ENCODE measurements at regions not wholly inside any gene's neighbourhood (a gene's known extent, or its start where the extent isn't known, plus 50 kb on each side); places are given as distances from the start of the nearest gene placed in this dataset.

DNA sequence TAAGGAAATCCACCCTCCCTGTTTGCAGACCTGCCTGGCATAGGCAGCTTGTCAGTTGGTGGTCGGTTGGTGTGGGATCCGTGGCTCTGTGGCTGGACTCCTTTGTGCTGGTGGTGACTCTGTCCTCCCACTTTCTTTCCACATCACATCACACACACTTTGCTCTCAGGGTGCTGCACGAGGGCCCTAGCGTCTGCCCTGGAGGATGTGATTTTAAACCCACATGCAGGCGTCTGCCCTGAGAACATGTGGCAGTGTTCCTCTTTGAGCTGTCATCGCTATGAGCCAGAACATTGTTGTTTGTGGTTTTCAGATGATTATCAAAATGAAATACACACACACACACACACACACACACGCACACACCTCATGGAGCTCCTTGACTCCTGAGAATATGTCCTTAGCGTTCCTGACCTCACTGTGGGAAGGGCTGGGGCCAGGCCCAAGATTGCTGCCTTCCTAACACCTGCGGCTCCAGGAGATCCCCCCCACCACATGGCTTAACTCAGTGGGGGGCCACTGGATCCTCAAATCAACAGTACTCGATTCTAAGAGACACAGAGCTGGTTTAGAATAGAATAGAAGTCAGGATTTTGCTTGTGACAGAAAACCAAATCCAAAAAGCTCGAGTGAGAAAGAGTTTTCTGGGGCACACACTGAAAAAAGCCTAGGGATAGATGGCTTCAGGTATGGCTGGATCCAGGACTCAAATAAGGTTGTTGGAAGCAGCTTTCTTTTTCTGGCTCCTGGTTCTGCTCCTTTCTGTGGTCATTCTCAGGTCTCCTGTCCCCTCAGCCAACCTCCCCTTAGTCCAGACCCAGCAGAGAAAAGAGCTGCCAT, 54.8 kb downstream of the RTP5 start:
- DNase-seq (ENCODE audit: low read depth): no peak

GRCh38 chr2:241924909-241925250, 55.4 kb downstream of the RTP5 start:
- no peak for DNase-seq (ENCODE audit: low read depth)

DNA sequence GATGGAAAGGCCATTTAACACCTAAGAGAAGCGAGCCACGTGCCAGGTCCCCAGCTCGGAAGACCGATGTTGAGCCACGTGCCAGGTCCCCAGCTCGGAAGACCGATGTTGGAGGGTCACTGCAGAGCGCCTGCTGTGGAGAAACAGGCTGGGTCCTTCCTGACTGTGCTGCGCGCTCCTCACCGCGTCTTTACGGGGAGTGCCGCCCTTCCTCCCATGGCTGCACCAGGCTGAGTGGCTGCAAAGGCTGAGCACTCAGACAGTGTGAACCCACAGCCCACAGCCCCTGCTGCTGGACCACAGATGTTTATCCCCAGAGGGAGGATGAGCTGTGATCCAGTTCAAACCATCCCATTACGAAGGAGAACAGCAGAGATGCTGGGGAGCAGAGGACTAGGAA, 55.7 kb downstream of the RTP5 start:
- no peak for DNase-seq (ENCODE audit: low read depth)

GRCh38 chr2:241925821-241926441, 56.4 kb downstream of the RTP5 start:
- no peak for DNase-seq (ENCODE audit: low read depth)

DNA sequence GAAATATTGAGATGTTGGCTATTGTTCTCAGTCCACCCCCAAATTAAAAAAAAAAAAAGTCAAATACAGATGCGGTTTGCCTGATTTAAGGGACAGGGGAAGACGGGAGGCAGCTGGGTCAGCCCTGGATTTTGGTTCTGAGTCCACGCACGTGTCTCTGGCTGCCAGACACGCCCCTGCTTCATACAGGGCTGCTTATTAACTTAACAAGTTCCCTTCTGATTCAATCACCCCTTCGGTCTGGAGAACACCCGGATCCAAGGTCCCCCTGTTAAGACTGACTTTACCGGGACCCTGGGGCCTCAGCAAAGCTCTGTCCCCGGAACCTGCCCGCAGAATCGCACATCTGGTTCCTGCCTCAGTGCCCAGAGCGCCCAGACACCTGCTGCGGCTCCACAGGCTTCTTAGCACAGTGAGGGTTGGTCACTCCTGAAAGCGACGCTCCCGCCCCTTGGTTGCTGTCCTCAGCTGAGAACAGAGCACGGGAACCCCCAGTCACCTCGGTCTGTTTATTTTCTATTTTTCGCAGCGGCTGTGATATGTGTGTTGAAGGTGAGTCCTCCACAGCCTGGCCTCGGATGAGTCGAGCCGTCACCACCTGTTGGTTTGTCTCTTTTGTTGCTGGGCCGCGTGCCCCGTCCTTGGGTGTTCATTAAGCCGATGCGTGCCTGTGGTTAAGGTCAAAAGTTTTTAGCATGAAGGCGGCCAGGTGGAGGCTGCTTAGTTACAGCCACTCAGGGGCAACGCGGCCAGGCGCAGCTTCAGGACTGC, 57.2 kb downstream of the RTP5 start:
- no peak for DNase-seq (ENCODE audit: low read depth)

DNA sequence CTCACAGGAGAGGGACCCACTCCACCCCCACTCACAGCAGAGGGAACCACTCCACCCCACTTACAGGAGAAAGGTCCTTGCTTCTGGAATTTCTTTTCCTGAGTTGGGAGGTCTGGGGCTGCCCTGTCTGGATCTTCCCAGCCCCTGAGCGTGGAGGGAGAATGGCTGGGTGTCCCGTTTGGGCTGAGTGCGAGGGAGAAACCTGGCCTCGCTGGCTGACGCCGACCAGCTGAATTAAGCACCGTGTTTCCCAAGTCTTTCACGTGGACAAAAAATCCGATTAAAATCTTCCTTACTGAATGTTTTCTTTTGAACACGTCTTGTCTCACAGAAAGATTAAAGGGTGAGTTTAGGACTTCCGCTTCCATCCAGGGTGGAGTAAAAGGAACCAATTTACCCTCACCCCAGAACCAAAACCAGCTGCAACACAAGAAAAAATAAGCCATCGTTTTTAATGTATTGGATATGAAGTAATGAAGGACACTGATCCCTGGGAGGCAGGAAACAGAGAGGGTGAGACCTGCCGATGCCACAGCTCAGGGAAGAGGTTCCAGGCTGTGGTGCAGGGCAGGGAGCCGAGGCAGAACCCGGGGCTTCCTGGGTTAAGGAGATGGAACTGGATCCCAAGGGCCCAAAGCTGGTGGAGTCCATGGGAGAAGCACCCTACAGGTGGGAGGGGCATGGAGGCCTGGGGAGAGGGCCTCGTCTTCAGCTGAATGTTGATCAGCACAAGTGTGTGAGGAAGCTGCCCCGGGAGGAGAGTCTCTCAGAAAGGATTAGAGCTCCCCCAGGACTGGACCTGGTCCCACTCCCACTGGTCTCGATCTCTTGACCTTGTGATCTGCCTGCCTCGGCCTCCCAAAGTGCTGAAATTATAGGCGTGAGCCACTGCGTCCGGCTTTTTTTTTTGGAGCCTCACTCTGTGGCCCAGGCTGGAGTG, 60.3 kb downstream of the RTP5 start:
- no peak for DNase-seq (ENCODE audit: low read depth)

DNA sequence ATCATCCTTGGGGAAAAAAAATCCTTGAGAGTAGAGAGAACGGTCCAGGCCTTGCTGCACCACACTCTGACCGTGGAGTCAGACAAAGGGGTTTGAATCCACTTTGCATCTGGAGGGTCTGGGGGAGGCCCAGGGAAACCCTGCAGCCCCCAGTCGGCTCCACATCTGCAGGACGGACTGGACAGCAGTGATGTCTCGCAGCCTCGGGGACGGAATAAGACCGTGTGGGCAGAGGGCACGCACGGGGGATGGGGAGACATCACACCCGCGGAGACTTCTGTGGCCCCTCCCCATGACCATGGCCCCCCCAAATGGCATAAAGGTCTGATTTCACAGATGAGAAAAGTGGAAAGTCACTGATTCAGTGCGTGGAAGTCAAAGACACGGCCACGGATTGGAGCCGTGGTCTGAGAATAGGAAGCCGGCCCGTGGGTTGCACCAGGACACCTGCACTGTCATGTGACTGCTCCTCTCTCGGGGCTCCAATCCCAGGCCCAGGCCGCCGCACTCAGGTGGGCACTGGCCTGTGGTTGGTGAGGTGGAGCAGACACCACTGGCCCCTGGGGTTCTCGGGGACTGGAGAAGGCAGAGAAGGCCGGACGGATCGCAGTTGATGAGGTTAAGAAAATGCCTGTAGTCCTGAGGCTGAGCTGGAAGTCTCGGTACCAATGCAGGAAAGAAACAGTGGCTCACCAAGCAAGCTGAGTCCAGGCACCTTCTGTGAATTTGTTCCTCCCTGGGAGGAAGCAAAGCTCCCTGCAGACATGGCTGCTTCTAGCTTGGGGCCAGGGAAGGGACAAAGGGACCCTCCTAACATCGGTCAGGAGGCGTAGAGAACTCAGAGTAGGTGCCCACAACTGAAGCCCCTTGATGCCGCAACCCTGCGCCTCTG, 61.8 kb downstream of the RTP5 start:
- DNase-seq (ENCODE audit: low read depth): no peak

GRCh38 chr2:241931976-241932898, 62.7 kb downstream of the RTP5 start:
- DNase-seq (ENCODE audit: low read depth): no peak

- no peak for DNase-seq (ENCODE audit: low read depth)
Observed at GRCh38 chr2:241932899-241933178, 63.3 kb downstream of the RTP5 start.

- DNase-seq (ENCODE audit: low read depth): no peak
Observed at GRCh38 chr2:241933179-241933911, 63.8 kb downstream of the RTP5 start.

- no peak for DNase-seq (ENCODE audit: low read depth)
Observed at GRCh38 chr2:241935314-241935713, 65.8 kb downstream of the RTP5 start.

DNA sequence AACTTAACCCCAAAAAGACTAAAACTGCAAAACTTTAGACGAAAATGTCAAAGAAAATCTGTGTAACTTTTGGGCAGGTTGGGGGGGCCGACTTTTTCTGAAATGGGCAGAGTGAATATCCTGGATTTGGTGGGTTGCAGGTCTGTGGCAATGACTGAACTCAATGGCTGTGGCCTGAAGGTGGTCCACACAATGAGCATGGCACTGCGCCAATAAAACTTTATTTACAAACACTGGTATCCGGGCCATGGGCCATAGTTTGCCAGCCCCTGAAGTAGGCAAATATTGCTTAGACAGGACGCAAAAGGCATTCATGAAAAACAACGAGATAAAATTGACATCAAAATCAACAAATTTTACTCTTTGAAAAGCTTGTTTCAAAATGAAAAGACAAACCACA, 66.2 kb downstream of the RTP5 start:
- DNase-seq (ENCODE audit: low read depth): no peak

- DNase-seq (ENCODE audit: low read depth): no peak
Observed at GRCh38 chr2:241936457-241937133, 67.1 kb downstream of the RTP5 start.

GRCh38 chr2:241937297-241937696, 67.8 kb downstream of the RTP5 start:
- no peak for DNase-seq (ENCODE audit: low read depth)

GRCh38 chr2:241939541-241939940, 70.0 kb downstream of the RTP5 start:
- no peak for DNase-seq (ENCODE audit: low read depth)

DNA sequence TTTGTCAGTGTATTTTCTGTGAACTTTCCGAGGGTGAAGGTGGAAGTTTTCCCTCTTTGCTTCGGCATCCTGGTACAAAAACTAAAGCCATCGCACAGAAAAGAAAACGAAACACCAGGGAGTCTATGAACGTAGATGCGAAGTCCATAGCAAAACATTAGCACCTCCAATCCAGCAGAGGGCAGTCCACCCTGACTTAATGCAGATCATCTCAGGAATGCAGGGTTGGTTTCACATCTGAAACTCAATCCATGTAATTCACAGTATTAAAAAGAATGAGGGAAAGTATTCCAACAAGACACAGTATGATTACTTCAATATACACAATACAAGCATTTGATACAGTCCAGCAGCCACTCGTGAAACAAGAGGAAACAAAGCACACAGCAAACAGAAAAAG, 70.8 kb downstream of the RTP5 start:
- DNase-seq (ENCODE audit: low read depth): no peak

GRCh38 chr2:241941691-241942301, 72.3 kb downstream of the RTP5 start:
- no peak for DNase-seq (ENCODE audit: low read depth)

All from T-helper 22 cell (primary cell).